IMR-90 (cell line): ENCODE measurements at regions not wholly inside any gene's neighbourhood (a gene's known extent, or its start where the extent isn't known, plus 50 kb on each side); places are given as distances from the start of the nearest gene placed in this dataset.

Experiments used
- ATAC-seq: fragments of 200-7000 bp; cut with Tn5 transposase; 2 replicates; pipeline ENCODE4 v1.9.1; 2020; ENCODE audit warnings: low read depth, mild to moderate bottlenecking, moderate library complexity
- BruUV-seq: library from RNA; stranded (reverse); fragments of 400-500 nt; replicated peaks from 2 replicates; lab custom pipeline; 2021; lab: Mats Ljungman, UMichigan
- CTCF ChIA-PET: fragments of 300-600 bp; formaldehyde crosslinking; extraction: SDS; loops from one replicate; lab custom pipeline; 2021; ENCODE audit warnings: antibody characterized with exemption; lab: Yijun Ruan, JAX
- POLR2A ChIA-PET: fragments of 300-600 bp; sonication (Branson Sonifier 250); formaldehyde crosslinking; loops from one replicate; lab custom pipeline; 2022; ENCODE audit warnings: antibody characterized with exemption; ENCODE audit not compliant: unreplicated experiment; lab: Charles Lee
- DNase-seq: peaks from one replicate; pipeline ENCODE4 v3.0.0; 2013
- H2AFZ ChIP-seq: replicated peaks from 2 replicates; pipeline ENCODE3; 2013; ENCODE audit warnings: low read length, mild to moderate bottlenecking; ENCODE audit not compliant: poor library complexity
- H2AK5ac ChIP-seq: 2 replicates; pipeline ENCODE4 v1.6.1; 2013; ENCODE audit warnings: low read depth, low read length, inconsistent platforms
- H2AK9ac ChIP-seq: replicated peaks from 2 replicates; pipeline ENCODE3; 2013; ENCODE audit warnings: mild to moderate bottlenecking, low read depth, low read length, moderate library complexity; ENCODE audit not compliant: poor library complexity
- H2BK120ac ChIP-seq: 2 replicates; pipeline ENCODE4 v1.6.1; 2013; ENCODE audit warnings: low read depth, low read length, inconsistent platforms
- H2BK15ac ChIP-seq: 3 replicates; pipeline ENCODE4 v1.6.1; 2013; ENCODE audit warnings: low read depth, low read length, inconsistent platforms
- H2BK20ac ChIP-seq: 2 replicates; pipeline ENCODE4 v1.6.1; 2013; ENCODE audit warnings: low read depth, mild to moderate bottlenecking, inconsistent platforms, low read length, moderate library complexity
- H2BK5ac ChIP-seq: 2 replicates; pipeline ENCODE4 v1.6.1; 2013; ENCODE audit warnings: mild to moderate bottlenecking, low read depth, low read length, inconsistent platforms; ENCODE audit not compliant: poor library complexity, severe bottlenecking
- H3K14ac ChIP-seq: replicated peaks from 2 replicates; pipeline ENCODE4 v1.6.1; 2013; ENCODE audit warnings: low read depth, low read length, inconsistent platforms
- H3K18ac ChIP-seq: 2 replicates; pipeline ENCODE4 v1.6.1; 2013; ENCODE audit warnings: low read depth, low read length, control low read depth
- H3K23ac ChIP-seq: 2 replicates; pipeline ENCODE4 v1.6.1; 2013; ENCODE audit warnings: low read depth, low read length, inconsistent platforms
- H3K27ac ChIP-seq: 2 replicates; pipeline ENCODE4 v1.5.1; 2013; ENCODE audit warnings: mild to moderate bottlenecking, control low read depth, low read length; ENCODE audit not compliant: insufficient read depth
- H3K27me3 ChIP-seq: 2 replicates; pipeline ENCODE4 v1.6.1; 2013; ENCODE audit warnings: low read length; ENCODE audit not compliant: control insufficient read depth, insufficient read depth
- H3K36me3 ChIP-seq: 2 replicates; pipeline ENCODE4 v1.6.1; 2013; ENCODE audit warnings: low read length, mixed read lengths; ENCODE audit not compliant: control insufficient read depth, insufficient read depth
- H3K4ac ChIP-seq: 2 replicates; pipeline ENCODE4 v1.6.1; 2013; ENCODE audit warnings: low read depth, low read length, inconsistent platforms
- H3K4me1 ChIP-seq: 2 replicates; pipeline ENCODE4 v1.6.1; 2013; ENCODE audit warnings: low read length, mixed read lengths; ENCODE audit not compliant: control insufficient read depth, insufficient read depth
- H3K4me2 ChIP-seq: 2 replicates; pipeline ENCODE4 v1.6.1; 2013; ENCODE audit warnings: low read depth, mild to moderate bottlenecking, control low read depth, low read length, moderate library complexity
- H3K4me3 ChIP-seq: 2 replicates; pipeline ENCODE4 v1.5.1; 2013; ENCODE audit warnings: low read depth, mild to moderate bottlenecking, control low read depth, low read length, moderate library complexity; ENCODE audit not compliant: insufficient read depth
- H3K56ac ChIP-seq: 2 replicates; pipeline ENCODE4 v1.6.1; 2013; ENCODE audit warnings: low read length, inconsistent platforms; ENCODE audit not compliant: insufficient read depth; ENCODE audit errors: extremely low read depth
- H3K79me1 ChIP-seq, 2 experiments: 2 replicates each; pipeline ENCODE4 v1.6.1; 2013; ENCODE audit warnings: low read length in 2 of 2, inconsistent platforms in 1 of 2, low read depth in 1 of 2
- H3K9ac ChIP-seq: 2 replicates; pipeline ENCODE4 v1.6.1; 2013; ENCODE audit warnings: low read depth, low read length, control low read depth
- H3K9me1 ChIP-seq: 2 replicates; pipeline ENCODE4 v1.6.1; 2013; ENCODE audit warnings: low read length, inconsistent platforms; ENCODE audit not compliant: insufficient read depth
- H3K9me3 ChIP-seq: 2 replicates; pipeline ENCODE4 v1.6.1; 2013; ENCODE audit warnings: low read length; ENCODE audit not compliant: control insufficient read depth, insufficient read depth
- H4K20me1 ChIP-seq: 2 replicates; pipeline ENCODE4 v1.6.1; 2013; ENCODE audit warnings: low read length, inconsistent platforms; ENCODE audit not compliant: insufficient read depth
- H4K5ac ChIP-seq: 2 replicates; pipeline ENCODE4 v1.6.1; 2013; ENCODE audit warnings: mild to moderate bottlenecking, low read depth, low read length, control low read depth
- H4K8ac ChIP-seq, 2 experiments: 2 replicates each; pipeline ENCODE4 v1.6.1; 2013; ENCODE audit warnings: low read depth in 2 of 2, low read length in 2 of 2, control low read depth in 1 of 2, inconsistent platforms in 1 of 2
- H4K91ac ChIP-seq: 2 replicates; pipeline ENCODE4 v1.6.1; 2013; ENCODE audit warnings: low read depth, low read length, inconsistent platforms; ENCODE audit not compliant: insufficient read depth
- FOS ChIP-seq: fragments of 150-350 bp; IDR thresholded peaks from 2 replicates; pipeline ENCODE4 v1.6.1; 2016; ENCODE audit warnings: low read depth, low read length
- MAZ ChIP-seq: IDR thresholded peaks from 2 replicates; pipeline ENCODE4 v1.6.1; 2012; ENCODE audit warnings: low read depth, mild to moderate bottlenecking, low read length, improper control_type of control experiment, moderate library complexity, borderline replicate concordance
- NFE2L2 ChIP-seq: fragments of 150-350 bp; IDR thresholded peaks from 2 replicates; pipeline ENCODE4 v1.6.1; 2016; ENCODE audit warnings: low read depth, mild to moderate bottlenecking, low read length
- WGBS, 2 experiments: methylation state at CpG; one replicate each; pipeline versions ENCODE4 v1.1.5 to v1.1.7; 2013; ENCODE audit warnings: missing lambda C conversion rate in 2 of 2; ENCODE audit not compliant: insufficient read length in 1 of 2; ENCODE audit errors: extremely low coverage in 2 of 2; 5-methylcytosine and 5-hydroxymethylcytosine counted together
- dilution Hi-C: fragments of 300-500 bp; cut with HindIII; formaldehyde crosslinking; loops from one replicate; pipeline ENCODE4 v1.14.3; 2018; ENCODE audit warnings: low sequenced_read_pairs; ENCODE audit not compliant: unreplicated experiment
- in situ Hi-C: fragments of 300-500 bp; cut with MboI; formaldehyde crosslinking; loops from 3 replicates; pipeline ENCODE4 v1.14.3; 2019; ENCODE audit warnings: low sequenced_read_pairs, inconsistent platforms, mixed read lengths
- intact Hi-C: fragments of 100-400 bp; cut with micrococcal nuclease; formaldehyde crosslinking; loops from 2 replicates; pipeline ENCODE4 v1.10.0; 2022
- TF ChIP-seq, protein P1 (sequence below): fragments of 150-350 bp; IDR thresholded peaks from 2 replicates; pipeline ENCODE4 v1.6.1; 2016; ENCODE audit warnings: low read depth, mild to moderate bottlenecking, low read length, moderate library complexity, borderline replicate concordance
- TF ChIP-seq, protein P2 (sequence below): fragments of 150-350 bp; IDR thresholded peaks from 2 replicates; pipeline ENCODE4 v1.6.1; 2017; ENCODE audit warnings: mild to moderate bottlenecking, antibody characterized with exemption, low read length, low read depth
- TF ChIP-seq, protein P3 (sequence below): conservative IDR thresholded peaks from 2 replicates; pipeline ENCODE4 v1.5.1; 2012; ENCODE audit warnings: mild to moderate bottlenecking, low read depth, low read length, improper control_type of control experiment

DNA sequence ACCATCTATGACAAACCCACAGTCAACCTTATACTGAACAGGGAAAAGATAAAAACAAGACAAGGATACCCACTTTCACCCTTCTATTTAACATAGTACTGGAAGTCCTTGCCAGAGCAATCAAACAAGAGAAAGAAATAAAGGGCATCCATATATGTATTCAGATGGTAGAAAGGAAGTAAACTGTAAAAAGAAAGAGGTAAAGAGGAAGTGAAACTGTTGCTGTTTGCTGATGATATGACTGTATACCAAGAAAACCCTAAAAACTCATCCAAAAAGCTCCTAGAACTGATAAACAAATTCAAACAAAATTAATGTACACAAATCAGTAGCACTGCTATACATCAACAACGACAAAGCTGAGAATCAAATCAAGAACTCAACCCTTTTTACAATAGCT lies 538.7 kb upstream of the PABPC4L start:
- H3K9ac ChIP-seq = no peak overlapping the region
- no peak overlapping the region for H2AK9ac ChIP-seq
- H3K9me1 ChIP-seq = no peaks in the 10 kb centered on the region
- no peak overlapping the region for H2BK120ac ChIP-seq
- H3K23ac ChIP-seq = no peak overlapping the region
- no peaks in the 10 kb centered on the region for H3K27me3 ChIP-seq
- H2AFZ ChIP-seq = no peak overlapping the region
- in situ Hi-C loops = no loop called here
- no peak overlapping the region for H3K18ac ChIP-seq
- H2BK15ac ChIP-seq = no peak overlapping the region
- H2BK5ac ChIP-seq = no peak overlapping the region
- no peaks in the 10 kb centered on the region for H3K4me1 ChIP-seq
- H4K8ac ChIP-seq = no peak overlapping the region
- no peak overlapping the region for H3K14ac ChIP-seq
- CTCF ChIA-PET = interaction anchor here (0.6 kb wide), 1 partner anchor 112 kb away, joined by 3 read pairs; no protein-coding TSS in a partner anchor
- H3K9me3 ChIP-seq = peaks cover 4% of the 10 kb centered on the region
- H4K91ac ChIP-seq = no peak overlapping the region
- no peak overlapping the region for H3K27ac ChIP-seq
- dilution Hi-C loops = no loop called here
- H3K56ac ChIP-seq = no peak overlapping the region
- no peak for DNase-seq
- no peak overlapping the region for H2BK20ac ChIP-seq
- no peaks in the 10 kb centered on the region for H4K20me1 ChIP-seq
- H3K4ac ChIP-seq = no peak overlapping the region
- no peak overlapping the region for H3K4me3 ChIP-seq
- no peak for ATAC-seq
- no TSS peak for BruUV-seq
- no peak for TF ChIP-seq MAZ
- TF ChIP-seq, protein P1, sequence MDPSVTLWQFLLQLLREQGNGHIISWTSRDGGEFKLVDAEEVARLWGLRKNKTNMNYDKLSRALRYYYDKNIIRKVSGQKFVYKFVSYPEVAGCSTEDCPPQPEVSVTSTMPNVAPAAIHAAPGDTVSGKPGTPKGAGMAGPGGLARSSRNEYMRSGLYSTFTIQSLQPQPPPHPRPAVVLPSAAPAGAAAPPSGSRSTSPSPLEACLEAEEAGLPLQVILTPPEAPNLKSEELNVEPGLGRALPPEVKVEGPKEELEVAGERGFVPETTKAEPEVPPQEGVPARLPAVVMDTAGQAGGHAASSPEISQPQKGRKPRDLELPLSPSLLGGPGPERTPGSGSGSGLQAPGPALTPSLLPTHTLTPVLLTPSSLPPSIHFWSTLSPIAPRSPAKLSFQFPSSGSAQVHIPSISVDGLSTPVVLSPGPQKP = no peak
- no peak for TF ChIP-seq FOS
- TF ChIP-seq, protein P2, sequence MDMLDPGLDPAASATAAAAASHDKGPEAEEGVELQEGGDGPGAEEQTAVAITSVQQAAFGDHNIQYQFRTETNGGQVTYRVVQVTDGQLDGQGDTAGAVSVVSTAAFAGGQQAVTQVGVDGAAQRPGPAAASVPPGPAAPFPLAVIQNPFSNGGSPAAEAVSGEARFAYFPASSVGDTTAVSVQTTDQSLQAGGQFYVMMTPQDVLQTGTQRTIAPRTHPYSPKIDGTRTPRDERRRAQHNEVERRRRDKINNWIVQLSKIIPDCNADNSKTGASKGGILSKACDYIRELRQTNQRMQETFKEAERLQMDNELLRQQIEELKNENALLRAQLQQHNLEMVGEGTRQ = no peak
- TF ChIP-seq, protein P3, sequence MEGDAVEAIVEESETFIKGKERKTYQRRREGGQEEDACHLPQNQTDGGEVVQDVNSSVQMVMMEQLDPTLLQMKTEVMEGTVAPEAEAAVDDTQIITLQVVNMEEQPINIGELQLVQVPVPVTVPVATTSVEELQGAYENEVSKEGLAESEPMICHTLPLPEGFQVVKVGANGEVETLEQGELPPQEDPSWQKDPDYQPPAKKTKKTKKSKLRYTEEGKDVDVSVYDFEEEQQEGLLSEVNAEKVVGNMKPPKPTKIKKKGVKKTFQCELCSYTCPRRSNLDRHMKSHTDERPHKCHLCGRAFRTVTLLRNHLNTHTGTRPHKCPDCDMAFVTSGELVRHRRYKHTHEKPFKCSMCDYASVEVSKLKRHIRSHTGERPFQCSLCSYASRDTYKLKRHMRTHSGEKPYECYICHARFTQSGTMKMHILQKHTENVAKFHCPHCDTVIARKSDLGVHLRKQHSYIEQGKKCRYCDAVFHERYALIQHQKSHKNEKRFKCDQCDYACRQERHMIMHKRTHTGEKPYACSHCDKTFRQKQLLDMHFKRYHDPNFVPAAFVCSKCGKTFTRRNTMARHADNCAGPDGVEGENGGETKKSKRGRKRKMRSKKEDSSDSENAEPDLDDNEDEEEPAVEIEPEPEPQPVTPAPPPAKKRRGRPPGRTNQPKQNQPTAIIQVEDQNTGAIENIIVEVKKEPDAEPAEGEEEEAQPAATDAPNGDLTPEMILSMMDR = no peak
- no peak for TF ChIP-seq NFE2L2
- no peak overlapping the region for H4K5ac ChIP-seq
- no peaks in the 10 kb centered on the region for H3K79me1 ChIP-seq
- no peak overlapping the region for H3K4me2 ChIP-seq
- intact Hi-C loops = no loop called here
- no peak overlapping the region for H2AK5ac ChIP-seq
- H3K36me3 ChIP-seq = no peaks in the 10 kb centered on the region
- no CpG with 5 or more reads among the region's 1 CpG for WGBS, 2 experiments
- POLR2A ChIA-PET = no interaction called here
